Body of pancreas (tissue), 4 donors: ENCODE measurements at regions not wholly inside any gene's neighbourhood (a gene's known extent, or its start where the extent isn't known, plus 50 kb on each side); places are given as distances from the start of the nearest gene placed in this dataset.

Experiments
- POLR2A ChIP-seq, 3 donors: fragments of 450-650 bp; IDR thresholded peaks; one replicate each; pipeline ENCODE4 v1.6.1; 2016; ENCODE audit warnings: antibody characterized with exemption in 3 of 3, mild to moderate bottlenecking in 2 of 3
- TF ChIP-seq, protein P1 (sequence below), 7 experiments: fragments of 450-650 bp in 4 of 7; fragments of 200-600 bp in 3 of 7; sonication (generic) in 3 of 7; IDR thresholded peaks; one replicate each; pipeline ENCODE4 v1.5.1; 2016 to 2019; ENCODE audit warnings: antibody characterized with exemption in 7 of 7

DNA sequence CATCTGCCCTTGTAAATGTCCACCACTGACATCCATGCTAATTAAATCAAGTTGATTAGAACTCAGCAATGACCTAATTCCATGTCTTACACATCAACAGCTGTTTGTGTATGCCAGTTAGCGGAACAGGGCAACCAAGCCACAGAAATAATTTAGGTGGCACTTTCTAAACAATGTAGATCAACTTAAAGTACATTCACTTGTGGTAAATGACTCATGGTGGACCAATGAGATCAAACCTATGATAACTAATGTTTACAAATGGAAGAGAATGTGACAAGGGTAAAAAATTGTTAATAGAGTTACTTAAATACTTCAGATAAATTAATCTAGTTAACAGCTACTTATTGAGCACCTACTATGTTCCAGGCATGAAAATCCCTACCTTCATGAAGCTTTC is 63.1 kb upstream of the ICA1 start:
- TF ChIP-seq, protein P1, sequence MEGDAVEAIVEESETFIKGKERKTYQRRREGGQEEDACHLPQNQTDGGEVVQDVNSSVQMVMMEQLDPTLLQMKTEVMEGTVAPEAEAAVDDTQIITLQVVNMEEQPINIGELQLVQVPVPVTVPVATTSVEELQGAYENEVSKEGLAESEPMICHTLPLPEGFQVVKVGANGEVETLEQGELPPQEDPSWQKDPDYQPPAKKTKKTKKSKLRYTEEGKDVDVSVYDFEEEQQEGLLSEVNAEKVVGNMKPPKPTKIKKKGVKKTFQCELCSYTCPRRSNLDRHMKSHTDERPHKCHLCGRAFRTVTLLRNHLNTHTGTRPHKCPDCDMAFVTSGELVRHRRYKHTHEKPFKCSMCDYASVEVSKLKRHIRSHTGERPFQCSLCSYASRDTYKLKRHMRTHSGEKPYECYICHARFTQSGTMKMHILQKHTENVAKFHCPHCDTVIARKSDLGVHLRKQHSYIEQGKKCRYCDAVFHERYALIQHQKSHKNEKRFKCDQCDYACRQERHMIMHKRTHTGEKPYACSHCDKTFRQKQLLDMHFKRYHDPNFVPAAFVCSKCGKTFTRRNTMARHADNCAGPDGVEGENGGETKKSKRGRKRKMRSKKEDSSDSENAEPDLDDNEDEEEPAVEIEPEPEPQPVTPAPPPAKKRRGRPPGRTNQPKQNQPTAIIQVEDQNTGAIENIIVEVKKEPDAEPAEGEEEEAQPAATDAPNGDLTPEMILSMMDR (IDR thresholded peaks at IDR 0.05) = no peak
- no peak for TF ChIP-seq POLR2A (IDR thresholded peaks at IDR 0.05)
